Esophagus muscularis mucosa (tissue), 4 donors: ENCODE measurements at regions not wholly inside any gene's neighbourhood (a gene's known extent, or its start where the extent isn't known, plus 50 kb on each side); places are given as distances from the start of the nearest gene placed in this dataset.

Experiments used
- EP300 ChIP-seq: sonication (generic); formaldehyde crosslinking; IDR thresholded peaks from one replicate; pipeline ENCODE4 v1.6.1; 2017; ENCODE audit warnings: antibody characterized with exemption
- POLR2A ChIP-seq: fragments of 450-650 bp; IDR thresholded peaks from one replicate; pipeline ENCODE4 v1.6.1; 2017; ENCODE audit warnings: antibody characterized with exemption, moderate library complexity, mild to moderate bottlenecking, low read depth
- POLR2AphosphoS5 ChIP-seq, 2 donors: sonication (generic); formaldehyde crosslinking; IDR thresholded peaks; one replicate each; pipeline ENCODE4 v1.6.1; 2017; ENCODE audit warnings: antibody characterized with exemption in 2 of 2
- TF ChIP-seq, protein P1 (sequence below), 3 experiments: fragments of 200-600 bp in 2 of 3; fragments of 450-650 bp in 1 of 3; sonication (generic) in 2 of 3; IDR thresholded peaks; one replicate each; pipeline ENCODE4 v1.5.1; 2017 to 2019; ENCODE audit warnings: antibody characterized with exemption in 3 of 3, mild to moderate bottlenecking in 2 of 3, moderate library complexity in 1 of 3

- TF ChIP-seq, protein P1, sequence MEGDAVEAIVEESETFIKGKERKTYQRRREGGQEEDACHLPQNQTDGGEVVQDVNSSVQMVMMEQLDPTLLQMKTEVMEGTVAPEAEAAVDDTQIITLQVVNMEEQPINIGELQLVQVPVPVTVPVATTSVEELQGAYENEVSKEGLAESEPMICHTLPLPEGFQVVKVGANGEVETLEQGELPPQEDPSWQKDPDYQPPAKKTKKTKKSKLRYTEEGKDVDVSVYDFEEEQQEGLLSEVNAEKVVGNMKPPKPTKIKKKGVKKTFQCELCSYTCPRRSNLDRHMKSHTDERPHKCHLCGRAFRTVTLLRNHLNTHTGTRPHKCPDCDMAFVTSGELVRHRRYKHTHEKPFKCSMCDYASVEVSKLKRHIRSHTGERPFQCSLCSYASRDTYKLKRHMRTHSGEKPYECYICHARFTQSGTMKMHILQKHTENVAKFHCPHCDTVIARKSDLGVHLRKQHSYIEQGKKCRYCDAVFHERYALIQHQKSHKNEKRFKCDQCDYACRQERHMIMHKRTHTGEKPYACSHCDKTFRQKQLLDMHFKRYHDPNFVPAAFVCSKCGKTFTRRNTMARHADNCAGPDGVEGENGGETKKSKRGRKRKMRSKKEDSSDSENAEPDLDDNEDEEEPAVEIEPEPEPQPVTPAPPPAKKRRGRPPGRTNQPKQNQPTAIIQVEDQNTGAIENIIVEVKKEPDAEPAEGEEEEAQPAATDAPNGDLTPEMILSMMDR (IDR thresholded peaks at IDR 0.05), result no peak
- TF ChIP-seq EP300 (no peak), POLR2AphosphoS5 (IDR thresholded peaks at IDR 0.05) (no peak), POLR2A (no peak)
Measured at GRCh38 chr15:39227001-39227400, 353.9 kb upstream of the THBS1 start.
